22Rv1 (cell line): ENCODE measurements at regions not wholly inside any gene's neighbourhood (a gene's known extent, or its start where the extent isn't known, plus 50 kb on each side); places are given as distances from the start of the nearest gene placed in this dataset.

ENCODE experiments used
- H3K27ac ChIP-seq: fragments of 450-650 bp; 2 replicates; pipeline ENCODE4 v1.5.1; 2017
- ZFX ChIP-seq: fragments of 450-650 bp; IDR thresholded peaks from 2 replicates; pipeline ENCODE4 v1.6.1; 2017; ENCODE audit warnings: antibody characterized with exemption, borderline replicate concordance
- TF ChIP-seq, protein P1 (sequence below): fragments of 450-650 bp; IDR thresholded peaks from 2 replicates; pipeline ENCODE4 v1.5.1; 2017; ENCODE audit warnings: mild to moderate bottlenecking

DNA sequence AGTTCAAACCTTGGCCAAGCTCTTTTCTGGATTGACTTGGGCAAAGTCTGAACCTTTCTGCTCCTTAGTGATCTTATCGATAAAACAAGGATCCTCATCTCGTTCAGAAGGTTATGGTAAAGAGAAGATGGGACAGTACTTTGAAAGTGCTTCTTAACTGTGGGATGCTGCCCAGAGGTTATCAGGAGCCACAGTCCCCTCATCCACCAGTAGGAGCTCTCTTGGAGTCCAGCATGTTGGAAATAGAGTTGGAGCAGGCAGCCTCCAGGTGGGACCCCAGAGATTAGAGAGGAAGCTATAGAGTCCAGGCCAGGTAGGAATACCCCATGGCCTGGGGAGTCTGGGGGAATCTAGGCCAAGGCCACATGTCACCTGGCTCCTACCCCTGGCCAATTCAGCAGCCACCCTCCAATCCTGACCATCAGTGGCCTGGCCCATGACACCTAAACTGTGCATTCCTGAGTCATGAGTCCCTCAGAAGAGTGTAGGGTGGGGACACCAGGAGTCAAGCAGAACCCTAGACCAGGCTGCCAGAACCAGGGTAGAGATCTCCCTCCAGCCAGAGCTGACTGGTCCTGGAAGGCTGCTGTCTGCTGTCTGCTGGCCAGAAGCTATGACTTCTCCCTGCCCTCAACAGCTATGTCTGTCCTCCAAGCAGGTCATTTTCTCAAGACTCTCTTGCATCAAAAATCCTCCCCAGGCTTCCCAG is 144.3 kb downstream of the AIPL1 start:
- TF ChIP-seq, protein P1, sequence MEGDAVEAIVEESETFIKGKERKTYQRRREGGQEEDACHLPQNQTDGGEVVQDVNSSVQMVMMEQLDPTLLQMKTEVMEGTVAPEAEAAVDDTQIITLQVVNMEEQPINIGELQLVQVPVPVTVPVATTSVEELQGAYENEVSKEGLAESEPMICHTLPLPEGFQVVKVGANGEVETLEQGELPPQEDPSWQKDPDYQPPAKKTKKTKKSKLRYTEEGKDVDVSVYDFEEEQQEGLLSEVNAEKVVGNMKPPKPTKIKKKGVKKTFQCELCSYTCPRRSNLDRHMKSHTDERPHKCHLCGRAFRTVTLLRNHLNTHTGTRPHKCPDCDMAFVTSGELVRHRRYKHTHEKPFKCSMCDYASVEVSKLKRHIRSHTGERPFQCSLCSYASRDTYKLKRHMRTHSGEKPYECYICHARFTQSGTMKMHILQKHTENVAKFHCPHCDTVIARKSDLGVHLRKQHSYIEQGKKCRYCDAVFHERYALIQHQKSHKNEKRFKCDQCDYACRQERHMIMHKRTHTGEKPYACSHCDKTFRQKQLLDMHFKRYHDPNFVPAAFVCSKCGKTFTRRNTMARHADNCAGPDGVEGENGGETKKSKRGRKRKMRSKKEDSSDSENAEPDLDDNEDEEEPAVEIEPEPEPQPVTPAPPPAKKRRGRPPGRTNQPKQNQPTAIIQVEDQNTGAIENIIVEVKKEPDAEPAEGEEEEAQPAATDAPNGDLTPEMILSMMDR = no peak
- no peak for TF ChIP-seq ZFX
- no peak overlapping the region for H3K27ac ChIP-seq

DNA sequence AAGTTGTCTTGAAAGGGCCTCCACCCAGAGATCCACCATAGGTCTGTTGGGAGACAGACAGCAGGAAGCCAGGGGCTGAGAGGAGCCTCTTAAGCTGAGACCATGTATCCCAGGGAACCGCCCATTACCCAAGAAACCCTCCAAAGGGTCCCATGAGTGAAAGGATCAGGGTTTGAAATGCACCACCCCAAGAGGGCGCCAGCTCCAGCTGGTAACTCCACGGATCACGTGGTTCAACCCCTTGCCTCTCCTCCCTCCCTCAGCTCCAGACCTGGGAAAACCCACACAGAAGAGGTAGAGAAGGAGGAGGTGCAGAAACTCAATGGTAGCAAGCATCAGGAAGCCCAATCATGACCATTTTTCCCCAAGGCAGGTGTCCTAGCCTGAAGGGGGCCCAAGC is 148.7 kb downstream of the AIPL1 start:
- H3K27ac ChIP-seq = no peak overlapping the region
- no peak for TF ChIP-seq ZFX
- TF ChIP-seq, protein P1 = 0 out of 2 replicates have a peak, but pooled peaks have one; percentile 8

DNA sequence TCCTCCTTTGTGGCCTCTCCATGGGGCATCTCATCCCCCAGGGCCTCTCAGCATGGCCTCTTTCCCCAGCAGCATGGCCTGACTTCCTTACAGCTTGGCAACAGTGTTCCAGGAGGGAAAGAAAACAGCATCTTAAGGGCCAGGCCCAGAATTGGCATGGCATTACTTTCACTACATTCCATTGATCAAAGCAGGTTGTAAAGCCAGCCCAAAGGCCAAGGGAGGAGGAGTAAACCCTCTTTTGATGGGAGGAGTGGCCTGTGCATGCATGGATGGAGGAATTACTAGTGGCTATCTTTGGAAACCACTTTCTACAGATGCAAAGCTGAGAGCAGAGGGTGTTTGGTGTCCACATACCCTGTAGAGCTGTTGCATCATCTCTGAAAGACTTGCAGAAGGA is 149.4 kb downstream of the AIPL1 start:
- TF ChIP-seq, protein P1 = no peak
- TF ChIP-seq ZFX = no peak
- H3K27ac ChIP-seq = no peak overlapping the region

DNA sequence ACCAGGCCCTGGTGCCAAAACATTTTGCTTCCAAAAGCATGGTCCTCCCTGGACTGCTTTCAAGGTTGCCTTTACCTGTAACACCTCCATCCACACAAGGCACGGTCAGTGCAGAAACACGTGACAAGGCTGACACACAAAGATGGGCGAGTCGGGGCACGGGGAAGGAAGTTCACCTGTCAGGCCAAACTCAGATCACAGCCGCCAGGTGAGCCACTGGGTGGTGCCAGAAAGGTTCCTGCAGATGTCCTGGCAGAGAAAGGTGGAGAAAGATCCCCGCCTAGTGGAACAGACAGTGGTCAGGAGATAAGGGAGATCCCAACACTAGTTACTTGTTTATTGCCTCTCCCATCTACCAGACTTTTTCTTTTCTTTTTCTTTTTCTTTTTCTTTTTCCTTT is 155.3 kb downstream of the AIPL1 start:
- H3K27ac ChIP-seq = no peak overlapping the region
- TF ChIP-seq, protein P1 = peak; percentile 45
- no peak for TF ChIP-seq ZFX

DNA sequence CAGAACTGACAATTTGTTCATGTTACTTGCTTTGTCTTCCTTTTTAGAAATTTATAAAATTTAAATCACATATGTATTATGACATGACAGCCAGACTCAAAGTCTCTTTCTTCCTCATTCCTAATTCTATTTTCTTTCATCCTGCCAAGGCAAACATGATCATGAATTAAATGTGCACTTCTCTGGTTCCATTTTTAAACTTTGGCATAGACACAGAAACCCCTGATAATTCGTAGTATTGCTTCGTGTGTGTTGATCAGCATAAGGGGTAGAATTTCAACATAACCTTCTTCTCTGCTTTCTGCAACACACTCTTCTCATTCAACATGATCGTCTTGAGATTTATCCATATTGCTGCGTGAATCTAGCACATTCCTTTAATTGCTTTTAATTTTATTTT is 156.5 kb downstream of the AIPL1 start:
- TF ChIP-seq, protein P1 = no peak
- TF ChIP-seq ZFX = no peak
- H3K27ac ChIP-seq = no peak overlapping the region

DNA sequence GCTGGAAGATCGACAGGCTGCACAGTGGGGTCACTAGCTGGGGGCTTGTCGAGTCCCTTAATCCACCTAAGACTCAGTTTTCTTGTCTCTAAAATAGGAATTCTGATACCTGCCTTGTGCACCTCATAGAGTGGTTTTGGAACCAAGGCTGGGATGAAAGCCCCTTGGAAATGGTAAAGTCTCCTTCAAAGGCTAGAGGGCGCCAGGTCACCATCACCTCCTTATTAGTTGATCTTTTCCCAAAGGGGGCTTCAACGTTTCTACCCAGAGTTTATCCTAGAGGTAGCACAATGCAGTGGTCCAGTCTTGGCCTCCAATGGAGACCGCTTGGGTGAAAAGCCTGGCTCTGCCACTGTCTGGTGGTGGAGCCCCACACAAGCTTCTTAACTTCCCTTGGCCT is 158.2 kb downstream of the AIPL1 start:
- TF ChIP-seq, protein P1 = no peak
- TF ChIP-seq ZFX = no peak
- no peak overlapping the region for H3K27ac ChIP-seq

DNA sequence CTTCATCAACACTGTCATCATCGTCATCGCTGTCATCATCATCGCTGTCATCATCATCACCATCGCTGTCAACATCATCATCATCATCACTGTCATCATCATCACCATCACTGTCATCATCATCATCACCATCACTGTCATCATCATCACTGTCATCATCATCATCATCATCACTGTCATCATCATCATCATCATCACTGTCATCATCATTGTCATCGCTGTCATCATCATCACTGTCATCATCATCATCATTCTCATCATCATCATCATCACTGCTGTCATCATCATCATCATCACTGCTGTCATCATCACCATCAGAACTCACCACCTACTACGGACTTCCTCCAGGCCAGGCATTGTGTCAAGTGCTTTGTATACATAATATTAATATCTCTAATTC is 160.6 kb downstream of the AIPL1 start:
- H3K27ac ChIP-seq = no peak overlapping the region

More for the DNA sequence above, 160.6 kb downstream of the AIPL1 start:
- TF ChIP-seq, protein P1 = no peak
- TF ChIP-seq ZFX = no peak
